K562 (cell line): ENCODE measurements at regions not wholly inside any gene's neighbourhood (a gene's known extent, or its start where the extent isn't known, plus 50 kb on each side); places are given as distances from the start of the nearest gene placed in this dataset.

ENCODE experiments used
- AFF1 ChIP-seq, 2 experiments: fragments of 450-650 bp; IDR thresholded peaks; 2 replicates each; pipeline ENCODE4 v1.6.1; 2018; ENCODE audit warnings: mild to moderate bottlenecking in 2 of 2, low read depth in 1 of 2; ENCODE audit not compliant: partially characterized antibody in 2 of 2
- KAT7 ChIP-seq: sonication (generic); formaldehyde crosslinking; IDR thresholded peaks from 2 replicates; pipeline ENCODE4 v1.8.0; 2022; ENCODE audit warnings: missing genetic modification reagents, mild to moderate bottlenecking, borderline replicate concordance
- L3MBTL2 ChIP-seq: fragments of 450-650 bp; IDR thresholded peaks from 2 replicates; pipeline ENCODE4 v1.6.1; 2016; ENCODE audit warnings: mild to moderate bottlenecking, moderate library complexity
- MNT ChIP-seq, 2 experiments: fragments of 450-650 bp; conservative IDR thresholded peaks; 2 replicates each; pipeline ENCODE4 v1.6.1; 2017; ENCODE audit warnings: mild to moderate bottlenecking in 2 of 2, moderate library complexity in 2 of 2
- OTX1 ChIP-seq: fragments of 450-650 bp; formaldehyde crosslinking; IDR thresholded peaks from 2 replicates; pipeline ENCODE4 v1.4.0; 2022; ENCODE audit warnings: mild to moderate bottlenecking
- PHF8 ChIP-seq: fragments of 200-600 bp; sonication (generic); IDR thresholded peaks from 2 replicates; pipeline ENCODE4 v1.6.1; 2012; ENCODE audit warnings: mixed run types, mild to moderate bottlenecking, inconsistent platforms, low read length, moderate library complexity, borderline replicate concordance
- POLR3G ChIP-seq: IDR thresholded peaks from 2 replicates; pipeline ENCODE4 v1.6.1; 2011; ENCODE audit not compliant: insufficient read length, insufficient replicate concordance; ENCODE audit errors: extremely low read depth
- RBFOX2 ChIP-seq: fragments of 200-400 bp; formaldehyde crosslinking; IDR thresholded peaks from 2 replicates; pipeline ENCODE4 v1.6.1; 2017; ENCODE audit warnings: low read depth, mild to moderate bottlenecking, low read length, moderate library complexity
- SLC30A9 ChIP-seq: fragments of 250-450 bp; sonication (Bioruptor Pico); IDR thresholded peaks from 2 replicates; pipeline ENCODE4 v1.8.0; 2022; ENCODE audit warnings: mild to moderate bottlenecking, moderate library complexity
- SMAD3 ChIP-seq: fragments of 450-650 bp; formaldehyde crosslinking; conservative IDR thresholded peaks from 2 replicates; pipeline ENCODE4 v1.4.0; 2020; ENCODE audit warnings: mild to moderate bottlenecking
- SMARCA5 ChIP-seq: fragments of 450-650 bp; IDR thresholded peaks from 2 replicates; pipeline ENCODE4 v1.6.1; 2016
- TFAM ChIP-seq: fragments of 250-450 bp; sonication (Bioruptor Pico); conservative IDR thresholded peaks from 2 replicates; pipeline ENCODE4 v1.5.0; 2021; ENCODE audit warnings: mild to moderate bottlenecking, moderate library complexity
- TSHZ1 ChIP-seq: fragments of 250-450 bp; sonication (Bioruptor Pico); IDR thresholded peaks from 2 replicates; pipeline ENCODE4 v1.4.0; 2020; ENCODE audit warnings: mild to moderate bottlenecking, moderate library complexity
- ZNF253 ChIP-seq: fragments of 250-450 bp; sonication (Bioruptor Pico); conservative IDR thresholded peaks from 2 replicates; pipeline ENCODE4 v1.6.1; 2021; ENCODE audit warnings: mild to moderate bottlenecking
- ZNF3 ChIP-seq: fragments of 250-450 bp; sonication (Bioruptor Pico); IDR thresholded peaks from 2 replicates; pipeline ENCODE4 v1.5.0; 2021; ENCODE audit warnings: mild to moderate bottlenecking, moderate library complexity
- ZNF449 ChIP-seq: fragments of 250-450 bp; sonication (Bioruptor Pico); IDR thresholded peaks from 2 replicates; pipeline ENCODE4 v1.8.0; 2022; ENCODE audit warnings: moderate library complexity, mild to moderate bottlenecking, inconsistent platforms
- ZSCAN32 ChIP-seq: fragments of 450-650 bp; formaldehyde crosslinking; IDR thresholded peaks from 2 replicates; pipeline ENCODE4 v1.4.0; 2020; ENCODE audit warnings: mild to moderate bottlenecking, moderate library complexity

DNA sequence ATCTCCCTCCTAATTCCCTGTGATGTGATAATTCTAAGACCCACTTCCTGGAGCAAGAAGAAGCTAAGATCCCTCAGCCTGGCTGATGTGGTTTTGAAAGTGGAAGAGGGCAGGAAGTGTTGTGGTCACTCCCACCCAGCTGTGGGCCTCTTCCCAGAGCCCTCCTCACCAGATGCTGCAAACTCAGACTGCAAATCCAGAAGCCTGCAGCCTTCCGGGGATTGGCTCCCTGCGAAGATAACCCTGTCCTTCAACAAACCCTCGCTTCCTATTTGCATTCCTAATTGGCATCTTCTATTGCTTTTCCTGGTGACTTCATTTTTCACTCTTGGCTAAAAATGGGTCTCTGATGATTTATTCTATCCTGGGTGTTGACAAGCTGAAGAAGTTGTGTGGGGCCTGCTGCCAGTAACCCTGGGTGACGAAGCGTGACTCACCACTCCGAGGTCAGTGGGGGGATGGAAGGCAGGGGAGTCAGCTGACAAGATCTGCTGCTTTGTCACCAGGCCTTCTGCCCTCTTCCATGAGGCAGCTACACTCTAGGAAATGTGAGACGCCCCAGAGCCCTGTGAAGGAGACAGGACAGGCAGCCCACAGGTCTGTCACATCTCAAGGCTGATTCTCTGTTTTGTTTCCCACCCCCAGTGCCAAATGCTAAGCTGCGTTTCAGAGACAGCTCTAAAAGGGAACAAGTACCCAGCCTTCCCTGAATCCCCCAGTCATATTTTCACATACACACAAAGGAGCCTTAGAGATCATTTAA, 99.7 kb upstream of the LIPC start (continued):
- TF ChIP-seq AFF1 (IDR thresholded peaks at IDR 0.05; ENCODE audit: low read depth in 1 of 2, partially characterized antibody in 2 of 2) (peak in 1 of 2 experiments; percentile 92), L3MBTL2 (peak; percentile 93), SMAD3 (peak; percentile 83; the same call in 1 of the 2 replicates), MNT (conservative IDR thresholded peaks at IDR 0.05) (peak; percentile 76 to 83), SMARCA5 (no peak), RBFOX2 (peak; percentile 77), SLC30A9 (CRISPR knock-in tag) (no peak), PHF8 (peak; percentile 43; the same call in 1 of the 2 replicates), ZNF3 (CRISPR knock-in tag) (no peak), ZSCAN32 (no peak), ZNF449 (CRISPR knock-in tag) (peak; percentile 31; the same call in 1 of the 2 replicates), POLR3G (no peak), TFAM (CRISPR knock-in tag) (no peak), OTX1 (CRISPR knock-in tag) (0 out of 2 replicates have a peak, but pooled peaks have one; percentile 25), TSHZ1 (CRISPR knock-in tag) (no peak), ZNF253 (no peak), KAT7 (peak; percentile 38; the same call in 1 of the 2 replicates)
